B cell (primary cell): ENCODE measurements at regions not wholly inside any gene's neighbourhood (a gene's known extent, or its start where the extent isn't known, plus 50 kb on each side); places are given as distances from the start of the nearest gene placed in this dataset.

ENCODE experiments used
- ATAC-seq: fragments of 200-7000 bp; cut with Tn5 transposase; one replicate; pipeline ENCODE4 v1.10.0; 2021; ENCODE audit warnings: low read depth, mild to moderate bottlenecking, moderate number of reproducible peaks, moderate library complexity
- CTCF ChIA-PET: fragments of 350-600 bp; sonication (Branson Sonifier 250); formaldehyde crosslinking; loops from one replicate; lab custom pipeline; 2021; ENCODE audit warnings: antibody characterized with exemption, inconsistent platforms; lab: Charles Lee
- POLR2A ChIA-PET: fragments of 350-600 bp; sonication (Branson Sonifier 250); formaldehyde crosslinking; loops from one replicate; lab custom pipeline; 2021; ENCODE audit warnings: antibody characterized with exemption; lab: Charles Lee
- DNase-seq: peaks from one replicate; pipeline ENCODE4 v3.0.0; 2013
- H2AFZ ChIP-seq: 2 replicates; pipeline ENCODE4 v1.6.1; 2012; ENCODE audit warnings: mild to moderate bottlenecking, low read depth, low read length; ENCODE audit not compliant: insufficient read depth, poor library complexity, severe bottlenecking
- H3K27ac ChIP-seq, 2 donors: 1 replicate in 1 of 2; 2 replicates in 1 of 2; pipeline ENCODE4 v1.5.1; 2012 to 2013; ENCODE audit warnings: low read length in 2 of 2, mild to moderate bottlenecking in 2 of 2, moderate library complexity in 1 of 2
- H3K27me3 ChIP-seq, 4 experiments: fragments of 200-600 bp in 1 of 4; sonication (generic) in 1 of 4; replicated peaks in 1 of 4; 1 replicate in 2 of 4; 2 replicates in 2 of 4; pipeline versions ENCODE4 v1.6.1 to v1.7.0; 2013 to 2016; ENCODE audit warnings: low read length in 3 of 4, mild to moderate bottlenecking in 2 of 4, mixed read lengths in 1 of 4, moderate library complexity in 1 of 4; ENCODE audit not compliant: insufficient read depth in 4 of 4, control insufficient read depth in 3 of 4; ENCODE audit errors: control extremely low read depth in 1 of 4
- H3K36me3 ChIP-seq, 2 experiments: replicated peaks in 1 of 2; 1 replicate in 1 of 2; 2 replicates in 1 of 2; pipeline versions ENCODE4 v1.6.1 to v1.7.1; 2013; ENCODE audit warnings: low read length in 1 of 2; ENCODE audit not compliant: insufficient read depth in 2 of 2, control insufficient read depth in 1 of 2; ENCODE audit errors: control extremely low read depth in 1 of 2, extremely low read depth in 1 of 2
- H3K4me1 ChIP-seq, 2 donors: fragments of 200-600 bp in 1 of 2; sonication (generic) in 1 of 2; 1 replicate in 1 of 2; 2 replicates in 1 of 2; pipeline versions ENCODE4 v1.5.1 to v1.6.1; 2013 to 2017; ENCODE audit warnings: low read length in 2 of 2; ENCODE audit not compliant: control insufficient read depth in 2 of 2, insufficient read depth in 2 of 2
- H3K4me2 ChIP-seq: replicated peaks from 2 replicates; pipeline ENCODE3; 2012; ENCODE audit warnings: mild to moderate bottlenecking, low read depth, low read length; ENCODE audit not compliant: poor library complexity, severe bottlenecking
- H3K4me3 ChIP-seq, 5 experiments: fragments of 200-600 bp in 1 of 5; sonication (generic) in 1 of 5; 1 replicate in 3 of 5; 2 replicates in 2 of 5; pipeline versions ENCODE4 v1.5.1 to v1.7.0; 2011 to 2016; ENCODE audit warnings: low read length in 4 of 5, mild to moderate bottlenecking in 4 of 5, low read depth in 2 of 5, control low read depth in 1 of 5, moderate library complexity in 1 of 5; ENCODE audit not compliant: insufficient read depth in 1 of 5; ENCODE audit errors: control extremely low read depth in 1 of 5, extremely low read depth in 1 of 5
- H3K79me2 ChIP-seq: fragments of 200-600 bp; sonication (generic); one replicate; pipeline ENCODE4 v1.6.0; 2016; ENCODE audit warnings: low read length; ENCODE audit not compliant: control insufficient read depth, insufficient read depth
- H3K9ac ChIP-seq: fragments of 200-600 bp; sonication (generic); 2 replicates; pipeline ENCODE4 v1.6.1; 2017; ENCODE audit warnings: mild to moderate bottlenecking, low read length, moderate library complexity
- H3K9me3 ChIP-seq, 3 donors: one replicate each; pipeline versions ENCODE4 v1.6.1 to v1.7.1; 2013; ENCODE audit warnings: low read length in 2 of 3; ENCODE audit not compliant: control insufficient read depth in 2 of 3, insufficient read depth in 1 of 3; ENCODE audit errors: control extremely low read depth in 1 of 3
- H4K20me1 ChIP-seq: 2 replicates; pipeline ENCODE4 v1.6.0; 2012; ENCODE audit warnings: mild to moderate bottlenecking, low read length; ENCODE audit not compliant: insufficient read depth, control insufficient read depth, poor library complexity, severe bottlenecking
- H3K27ac Mint-ChIP-seq: one replicate; pipeline ENCODE4 v1.8.0; 2021; ENCODE audit warnings: mixed read lengths
- H3K27me3 Mint-ChIP-seq: one replicate; pipeline ENCODE4 v1.8.0; 2021; ENCODE audit warnings: mixed read lengths
- H3K4me1 Mint-ChIP-seq: one replicate; pipeline ENCODE4 v1.8.0; 2021; ENCODE audit warnings: mixed read lengths
- H3K4me3 Mint-ChIP-seq: one replicate; pipeline ENCODE4 v1.8.0; 2021; ENCODE audit warnings: mixed read lengths
- H3K9me3 Mint-ChIP-seq: one replicate; pipeline ENCODE4 v1.8.0; 2022; ENCODE audit warnings: mixed read lengths; ENCODE audit not compliant: insufficient read depth
- EZH2 ChIP-seq: IDR thresholded peaks from 2 replicates; pipeline ENCODE4 v1.6.1; 2012; ENCODE audit warnings: borderline replicate concordance, low read depth, mild to moderate bottlenecking, moderate library complexity, low read length; ENCODE audit not compliant: insufficient read depth, poor library complexity, severe bottlenecking
- WGBS: methylation state at CpG from one replicate; pipeline ENCODE4 v1.1.5; 2013; ENCODE audit warnings: missing lambda C conversion rate; ENCODE audit not compliant: insufficient coverage; 5-methylcytosine and 5-hydroxymethylcytosine counted together
- intact Hi-C: fragments of 100-400 bp; cut with micrococcal nuclease; formaldehyde crosslinking; loops from one replicate; pipeline ENCODE4 v1.10.0; 2022
- TF ChIP-seq, protein P1 (sequence below): fragments of 200-600 bp; IDR thresholded peaks from one replicate; pipeline ENCODE4 v1.8.0; 2022; ENCODE audit warnings: antibody characterized with exemption, mild to moderate bottlenecking

DNA sequence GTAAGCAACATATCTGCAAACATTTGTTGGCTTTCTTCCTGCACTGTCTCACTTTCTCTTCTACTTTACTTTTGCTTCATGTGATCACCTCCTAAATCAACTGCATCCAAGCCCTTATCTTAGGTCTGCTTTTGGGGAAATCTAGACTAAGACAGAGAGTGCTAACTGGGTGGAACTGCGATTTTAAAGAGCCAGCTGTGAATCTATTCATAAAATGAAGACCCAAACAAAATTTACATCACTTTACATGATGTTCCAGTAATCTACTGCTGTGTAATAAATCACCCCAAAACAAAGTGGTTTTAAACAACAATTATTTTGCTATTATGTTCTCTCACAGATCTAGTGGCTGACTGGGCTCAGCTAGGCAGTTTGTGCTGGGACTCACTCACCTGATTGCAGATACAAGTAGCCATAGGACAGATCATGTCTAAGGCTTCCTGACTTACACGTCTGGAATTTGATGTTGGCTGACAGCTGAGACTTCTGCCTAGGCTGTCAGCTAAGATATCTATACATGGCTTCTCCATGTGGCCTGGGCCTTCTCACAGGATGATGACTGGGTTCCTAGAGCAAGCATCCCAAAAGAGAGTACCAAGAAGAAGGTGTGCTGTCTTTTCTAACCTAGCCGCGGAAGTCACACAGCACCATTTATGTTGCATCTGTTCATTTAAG is 145.1 kb upstream of the TBCA start:
- H3K27ac Mint-ChIP-seq, result no peak overlapping the region

GRCh38 chr5:77920359-77921058 is 144.4 kb upstream of the TBCA start:
- H3K9me3 Mint-ChIP-seq, result no peaks in the 10 kb centered on the region

More for the DNA sequence above, 145.1 kb upstream of the TBCA start:
- Histone ChIP-seq H3K27me3 (no peaks in the 10 kb centered on the region), H3K9ac (no peak overlapping the region), H3K4me3 (no peak overlapping the region), H3K9me3 (peaks cover 0 to 4% (median 0%) of the 10 kb centered on the region in 3 donors), H2AFZ (no peak overlapping the region), H3K79me2 (no peaks in the 10 kb centered on the region), H3K27ac (no peak overlapping the region), H3K4me1 (no peaks in the 10 kb centered on the region), H3K4me2 (no peak overlapping the region), H3K36me3 (no peaks in the 10 kb centered on the region), H4K20me1 (no peaks in the 10 kb centered on the region)
- no peaks in the 10 kb centered on the region for H3K9me3 Mint-ChIP-seq
- 100% methylated on average over 3 of the region's 4 CpGs for WGBS
- intact Hi-C loops, result no loop called here
- DNase-seq, result no peak
- no peaks in the 10 kb centered on the region for H3K4me1 Mint-ChIP-seq
- CTCF ChIA-PET, result no interaction called here
- TF ChIP-seq EZH2, result no peak
- TF ChIP-seq, protein P1, sequence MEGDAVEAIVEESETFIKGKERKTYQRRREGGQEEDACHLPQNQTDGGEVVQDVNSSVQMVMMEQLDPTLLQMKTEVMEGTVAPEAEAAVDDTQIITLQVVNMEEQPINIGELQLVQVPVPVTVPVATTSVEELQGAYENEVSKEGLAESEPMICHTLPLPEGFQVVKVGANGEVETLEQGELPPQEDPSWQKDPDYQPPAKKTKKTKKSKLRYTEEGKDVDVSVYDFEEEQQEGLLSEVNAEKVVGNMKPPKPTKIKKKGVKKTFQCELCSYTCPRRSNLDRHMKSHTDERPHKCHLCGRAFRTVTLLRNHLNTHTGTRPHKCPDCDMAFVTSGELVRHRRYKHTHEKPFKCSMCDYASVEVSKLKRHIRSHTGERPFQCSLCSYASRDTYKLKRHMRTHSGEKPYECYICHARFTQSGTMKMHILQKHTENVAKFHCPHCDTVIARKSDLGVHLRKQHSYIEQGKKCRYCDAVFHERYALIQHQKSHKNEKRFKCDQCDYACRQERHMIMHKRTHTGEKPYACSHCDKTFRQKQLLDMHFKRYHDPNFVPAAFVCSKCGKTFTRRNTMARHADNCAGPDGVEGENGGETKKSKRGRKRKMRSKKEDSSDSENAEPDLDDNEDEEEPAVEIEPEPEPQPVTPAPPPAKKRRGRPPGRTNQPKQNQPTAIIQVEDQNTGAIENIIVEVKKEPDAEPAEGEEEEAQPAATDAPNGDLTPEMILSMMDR, result no peak
- no peak overlapping the region for H3K4me3 Mint-ChIP-seq
- ATAC-seq, result no peak
- POLR2A ChIA-PET, result no interaction called here
- peaks cover 3% of the 10 kb centered on the region for H3K27me3 Mint-ChIP-seq

More at GRCh38 chr5:77920359-77921058, 144.4 kb upstream of the TBCA start:
- POLR2A ChIA-PET, result no interaction called here
- ATAC-seq (no peak), DNase-seq (no peak)
- Histone ChIP-seq H3K9ac (no peak overlapping the region), H3K4me2 (no peak overlapping the region), H3K4me1 (no peaks in the 10 kb centered on the region), H3K36me3 (no peaks in the 10 kb centered on the region), H3K27me3 (no peaks in the 10 kb centered on the region), H4K20me1 (no peaks in the 10 kb centered on the region), H3K4me3 (no peak overlapping the region), H2AFZ (no peak overlapping the region), H3K9me3 (peaks cover 0 to 4% (median 0%) of the 10 kb centered on the region in 3 donors), H3K27ac (no peak overlapping the region), H3K79me2 (no peaks in the 10 kb centered on the region)
- no peak overlapping the region for H3K27ac Mint-ChIP-seq
- intact Hi-C loops, result no loop called here
- H3K4me3 Mint-ChIP-seq, result no peak overlapping the region
- CTCF ChIA-PET, result no interaction called here
- H3K27me3 Mint-ChIP-seq, result peaks cover 3% of the 10 kb centered on the region
- no peaks in the 10 kb centered on the region for H3K4me1 Mint-ChIP-seq
- WGBS, result 88% methylated on average over 4 of the region's 5 CpGs
- TF ChIP-seq, protein P1, result no peak
- no peak for TF ChIP-seq EZH2
